Stimulated activated CD4-positive, alpha-beta T cell treated with anti-CD3 and anti-CD28 coated beads, Interleukin-4, amount 100 ng/mL, for 48 hours (primary cell): ENCODE measurements at regions not wholly inside any gene's neighbourhood (a gene's known extent, or its start where the extent isn't known, plus 50 kb on each side); places are given as distances from the start of the nearest gene placed in this dataset.

Experiments used
- DNase-seq, 2 donors: peaks; one replicate each; pipeline ENCODE4 v3.0.0-alpha.2; 2020; ENCODE audit warnings: low read depth in 2 of 2

GRCh38 chr6:15044146-15044882, 201.6 kb upstream of the JARID2 start:
- no peak for DNase-seq

GRCh38 chr6:15044948-15045347, 200.9 kb upstream of the JARID2 start:
- DNase-seq = no peak

GRCh38 chr6:15046751-15047150, 199.1 kb upstream of the JARID2 start:
- DNase-seq = no peak

- no peak for DNase-seq
Measured at GRCh38 chr6:15048367-15048766, 197.5 kb upstream of the JARID2 start.

DNA sequence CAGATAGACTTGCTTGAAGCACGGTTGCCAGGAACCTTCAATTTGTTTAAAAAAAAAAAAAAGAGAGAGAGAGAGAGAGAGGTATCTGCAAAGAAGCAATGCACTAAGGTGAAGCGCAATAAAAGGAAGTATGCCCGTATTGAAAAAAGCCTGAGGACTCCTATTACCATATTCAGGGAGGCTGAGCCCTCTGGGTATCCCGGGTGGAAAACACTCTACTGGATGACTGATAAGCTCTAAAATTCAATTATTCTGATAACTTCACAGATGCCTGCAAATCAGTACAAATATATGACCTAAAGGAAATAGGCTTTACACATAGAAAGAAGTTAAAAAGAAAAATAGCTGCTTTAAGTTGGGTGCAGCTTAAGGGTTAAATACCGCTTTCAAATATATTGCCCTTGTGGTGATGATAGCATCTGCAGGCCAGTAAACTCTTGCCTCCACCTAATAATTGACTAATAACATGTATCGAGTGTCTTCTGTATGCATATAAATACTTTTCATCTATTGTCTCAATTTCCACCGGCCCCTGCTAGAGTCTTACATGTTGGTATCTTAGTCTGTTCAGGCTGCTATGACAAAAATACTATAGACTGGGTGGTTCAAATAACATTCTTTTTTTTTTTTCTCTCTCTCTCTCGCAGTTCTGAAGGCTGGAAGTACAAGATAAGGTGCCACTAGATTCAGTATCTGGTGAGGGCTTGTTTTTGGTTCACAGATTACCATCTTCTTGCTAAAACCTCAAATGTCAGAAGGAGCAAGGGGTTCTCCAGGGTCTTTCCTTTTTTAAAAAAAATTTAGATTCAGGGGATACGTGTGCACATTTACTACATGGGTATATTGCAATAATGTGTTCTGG, 187.4 kb upstream of the JARID2 start:
- DNase-seq = no peak

DNA sequence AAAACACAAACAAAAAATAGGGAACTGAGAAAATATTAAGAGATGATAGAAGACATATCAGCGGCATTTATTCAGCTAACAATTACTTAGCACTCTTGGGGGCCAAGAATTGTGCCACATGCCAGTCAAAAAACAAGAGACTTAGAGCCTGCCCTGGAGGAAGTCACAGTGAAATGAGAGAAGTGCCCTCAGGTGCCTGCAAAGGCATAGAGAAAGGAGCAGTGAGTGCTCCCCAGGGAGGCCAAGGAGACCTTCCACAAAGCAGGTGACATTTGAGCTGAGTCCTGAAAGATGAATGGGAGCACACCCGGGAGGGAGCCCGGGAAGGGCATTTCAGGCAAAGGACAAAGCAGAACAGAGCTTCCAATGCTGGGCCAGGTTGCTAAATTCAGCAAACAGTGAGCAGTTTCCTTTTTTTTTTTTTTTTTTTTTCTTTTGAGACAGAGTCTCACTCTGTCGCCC, 184.7 kb upstream of the JARID2 start:
- no peak for DNase-seq

DNA sequence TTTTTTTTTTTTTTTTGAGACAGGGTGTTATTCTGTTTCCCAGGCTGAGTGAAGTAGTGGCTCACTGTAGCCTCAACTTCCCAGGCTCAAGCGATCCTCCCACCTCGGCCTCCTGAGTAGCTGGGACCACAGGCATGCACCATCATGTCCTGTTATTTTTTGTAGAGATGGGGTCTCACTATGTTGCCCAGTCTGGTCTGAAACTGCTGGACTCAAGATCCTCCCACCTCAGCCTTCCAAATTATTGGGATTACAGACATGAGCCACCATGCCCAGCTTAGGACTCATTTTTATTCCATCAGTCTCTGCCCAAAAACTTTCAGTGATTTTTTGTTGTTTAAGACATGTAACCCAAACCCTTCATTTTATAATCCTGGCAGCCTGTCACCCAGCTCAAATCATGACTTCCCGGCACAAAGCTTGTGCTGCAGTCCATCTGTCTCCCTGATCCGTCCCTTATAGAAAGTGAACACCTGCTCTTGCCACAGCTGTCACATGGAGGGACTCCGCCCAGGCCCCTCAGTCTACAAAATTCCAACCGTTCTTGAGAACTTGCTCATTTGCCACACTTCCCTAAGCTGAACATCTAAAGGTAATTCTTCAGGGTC, 183.9 kb upstream of the JARID2 start:
- DNase-seq = no peak

- DNase-seq = no peak
Measured at GRCh38 chr6:15062516-15063252, 183.2 kb upstream of the JARID2 start.

DNA sequence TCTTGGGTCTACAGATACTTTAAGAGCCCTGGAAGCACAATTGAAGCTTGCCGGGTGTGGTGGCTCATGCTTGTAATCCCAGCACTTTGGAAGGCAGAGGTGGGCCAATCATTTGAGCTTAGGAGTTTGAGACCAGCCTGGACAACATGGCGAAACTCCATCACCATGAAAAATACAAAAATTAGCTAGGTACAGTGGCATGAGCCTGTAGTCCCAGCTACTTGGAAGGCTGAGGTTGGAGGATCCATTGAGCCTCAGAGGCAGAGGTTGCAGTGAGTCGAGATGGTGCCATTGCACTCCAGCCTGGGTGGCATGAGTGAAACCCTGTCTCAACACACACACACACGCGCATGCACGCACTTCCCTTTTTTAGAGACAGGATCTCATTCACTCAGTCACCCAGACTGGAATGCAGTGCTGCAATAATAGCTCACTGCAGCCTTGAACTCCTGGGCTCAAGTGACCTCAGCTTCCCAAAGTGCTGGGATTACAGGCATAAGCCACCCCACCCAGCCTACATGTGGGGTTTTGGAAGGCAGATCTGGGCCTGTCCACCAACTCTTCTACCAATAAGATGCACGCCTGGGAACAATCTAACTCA, 182.5 kb upstream of the JARID2 start:
- no peak for DNase-seq

GRCh38 chr6:15065261-15065989, 180.4 kb upstream of the JARID2 start:
- no peak for DNase-seq

GRCh38 chr6:15066089-15066758, 179.6 kb upstream of the JARID2 start:
- DNase-seq = no peak

GRCh38 chr6:15073344-15073789, 172.5 kb upstream of the JARID2 start:
- no peak for DNase-seq

- DNase-seq = no peak
Measured at GRCh38 chr6:15073883-15074465, 171.9 kb upstream of the JARID2 start.

DNA sequence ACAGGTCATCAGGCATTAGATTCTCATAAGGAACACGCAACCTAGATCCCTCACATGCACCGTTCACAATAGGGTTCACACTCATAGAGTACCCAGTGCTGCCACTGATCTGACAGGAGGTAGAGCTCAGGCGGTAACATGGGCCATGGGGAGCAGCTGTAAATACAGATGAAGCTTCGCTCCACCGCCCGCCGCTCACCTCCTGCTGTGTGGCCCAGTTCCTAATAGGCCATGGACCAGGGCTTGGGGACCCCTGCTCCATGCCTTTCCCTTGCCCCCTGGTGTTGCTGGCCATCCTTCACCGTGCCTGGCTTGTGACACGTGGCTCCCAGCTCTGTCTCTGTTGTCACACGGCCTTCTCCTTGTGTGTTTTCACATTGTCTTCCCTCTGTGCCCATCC, 171.1 kb upstream of the JARID2 start:
- DNase-seq = no peak

DNA sequence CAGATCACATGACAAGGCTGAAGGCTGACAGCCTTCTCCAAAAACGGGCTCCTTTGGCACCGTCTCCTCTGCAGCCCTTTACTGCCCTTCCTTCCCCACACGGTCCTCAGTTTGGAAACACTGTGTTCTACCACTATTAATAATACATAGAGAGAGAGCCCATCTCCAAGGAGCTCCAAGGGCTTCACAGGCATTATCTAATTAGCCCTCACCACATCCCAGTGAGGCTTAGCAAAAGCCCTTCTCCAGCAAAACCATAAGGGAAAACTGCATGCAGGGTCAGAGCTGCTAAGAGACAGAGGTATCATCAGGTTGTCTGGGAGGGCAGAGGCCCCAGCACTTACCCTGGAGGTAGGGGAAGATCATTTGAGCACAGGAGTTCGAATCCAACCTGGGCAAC, 169.3 kb upstream of the JARID2 start:
- no peak for DNase-seq

DNA sequence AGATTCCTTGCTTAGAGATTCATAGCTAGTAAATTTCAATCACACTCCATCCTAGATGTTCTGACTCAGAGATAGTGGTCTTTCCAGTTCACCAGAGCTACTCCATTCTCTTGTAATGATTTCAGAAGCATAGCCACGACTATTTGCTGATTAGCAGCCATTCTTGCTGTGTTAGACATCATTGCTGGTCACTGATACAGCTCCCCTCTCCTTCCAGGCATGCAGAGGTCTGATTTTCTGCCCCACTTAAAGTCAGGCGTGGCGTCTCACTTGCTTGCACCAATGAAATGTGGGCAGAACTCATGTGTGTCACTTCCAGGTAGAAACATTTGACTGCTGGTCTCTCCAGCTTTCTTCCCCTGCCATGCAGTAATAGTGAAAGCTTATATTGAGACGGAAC, 168.9 kb upstream of the JARID2 start:
- no peak for DNase-seq

- no peak for DNase-seq
Measured at GRCh38 chr6:15077961-15078360, 167.9 kb upstream of the JARID2 start.

- DNase-seq = no peak
Measured at GRCh38 chr6:15079288-15079817, 166.5 kb upstream of the JARID2 start.

- no peak for DNase-seq
Measured at GRCh38 chr6:15080895-15081294, 165.0 kb upstream of the JARID2 start.

DNA sequence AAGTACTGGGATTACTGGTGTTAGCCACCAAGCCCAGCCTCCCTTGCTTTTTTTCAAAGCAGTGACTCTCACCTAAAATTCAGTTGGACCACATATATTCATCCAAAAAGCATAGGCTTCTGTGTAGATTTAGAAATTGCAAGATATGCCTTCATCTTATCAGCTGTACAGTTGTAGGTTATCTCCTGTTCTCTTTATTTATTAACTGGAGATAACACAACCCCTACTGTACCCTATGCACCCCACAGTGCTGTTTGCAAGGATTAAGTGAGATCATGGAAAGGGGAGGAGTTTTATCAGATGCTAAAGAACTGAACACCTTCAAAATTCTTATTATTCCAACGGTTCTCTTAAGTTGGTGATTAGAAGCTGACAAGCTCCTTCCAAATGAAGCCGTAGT, 164.4 kb upstream of the JARID2 start:
- no peak for DNase-seq
